GM23338 (cell line): ENCODE measurements at regions not wholly inside any gene's neighbourhood (a gene's known extent, or its start where the extent isn't known, plus 50 kb on each side); places are given as distances from the start of the nearest gene placed in this dataset.

Source experiments
- ATAC-seq: fragments of 200-7000 bp; cut with Tn5 transposase; 3 replicates; pipeline ENCODE4 v1.9.1; 2020
- DNase-seq: peaks from one replicate; pipeline ENCODE4 v3.0.0-alpha.2; 2015; ENCODE audit warnings: low spot score
- H2AFZ ChIP-seq: fragments of 200-600 bp; sonication (generic); 2 replicates; pipeline ENCODE4 v1.8.0; 2016; ENCODE audit warnings: antibody characterized with exemption, mild to moderate bottlenecking, moderate library complexity
- H3F3A ChIP-seq: fragments of 200-600 bp; sonication (generic); replicated peaks from 2 replicates; pipeline ENCODE4 v1.8.0; 2017; ENCODE audit warnings: antibody characterized with exemption, mixed run types, low read depth
- H3K27ac ChIP-seq: fragments of 200-600 bp; sonication (generic); 2 replicates; pipeline ENCODE4 v1.6.1; 2016; ENCODE audit warnings: low read depth
- H3K27me3 ChIP-seq: fragments of 200-600 bp; sonication (generic); 2 replicates; pipeline ENCODE4 v1.8.0; 2016; ENCODE audit warnings: mild to moderate bottlenecking, mixed run types, moderate library complexity; ENCODE audit not compliant: insufficient read depth
- H3K36me3 ChIP-seq: fragments of 200-600 bp; sonication (generic); 2 replicates; pipeline ENCODE4 v1.8.0; 2016; ENCODE audit warnings: mild to moderate bottlenecking; ENCODE audit not compliant: insufficient read depth
- H3K4me1 ChIP-seq: fragments of 200-600 bp; sonication (generic); 2 replicates; pipeline ENCODE4 v1.8.0; 2016; ENCODE audit warnings: mild to moderate bottlenecking, moderate library complexity; ENCODE audit not compliant: insufficient read depth
- H3K4me2 ChIP-seq: fragments of 200-600 bp; sonication (generic); 2 replicates; pipeline ENCODE4 v1.7.1; 2017; ENCODE audit warnings: mixed run types
- H3K4me3 ChIP-seq: fragments of 200-600 bp; sonication (generic); 2 replicates; pipeline ENCODE4 v1.6.1; 2016; ENCODE audit warnings: mixed run types
- H3K79me2 ChIP-seq: fragments of 200-600 bp; sonication (generic); replicated peaks from 2 replicates; pipeline ENCODE4 v1.8.0; 2017; ENCODE audit warnings: mild to moderate bottlenecking; ENCODE audit not compliant: insufficient read depth
- H3K9me2 ChIP-seq: fragments of 200-600 bp; sonication (generic); 2 replicates; pipeline ENCODE4 v1.8.0; 2017; ENCODE audit not compliant: insufficient read depth
- H4K20me1 ChIP-seq: fragments of 200-600 bp; sonication (generic); replicated peaks from 2 replicates; pipeline ENCODE4 v1.8.0; 2017; ENCODE audit warnings: mild to moderate bottlenecking; ENCODE audit not compliant: insufficient read depth
- H3K27ac Mint-ChIP-seq: 2 replicates; pipeline ENCODE4 v1.8.0; 2020; ENCODE audit warnings: inconsistent platforms, mild to moderate bottlenecking, moderate library complexity, mixed read lengths
- H3K27me3 Mint-ChIP-seq: 3 replicates; pipeline ENCODE4 v1.8.0; 2022; ENCODE audit warnings: low read depth, mild to moderate bottlenecking, moderate library complexity, mixed read lengths, inconsistent platforms; ENCODE audit not compliant: insufficient read depth, poor library complexity
- H3K36me3 Mint-ChIP-seq: 3 replicates; pipeline ENCODE4 v1.8.0; 2021; ENCODE audit warnings: low read depth, mild to moderate bottlenecking, inconsistent platforms, moderate library complexity, mixed read lengths
- H3K4me1 Mint-ChIP-seq: 3 replicates; pipeline ENCODE4 v1.8.0; 2020; ENCODE audit warnings: mild to moderate bottlenecking, inconsistent platforms, mixed read lengths
- H3K4me3 Mint-ChIP-seq: 3 replicates; pipeline ENCODE4 v1.8.0; 2021; ENCODE audit warnings: moderate library complexity, mild to moderate bottlenecking, inconsistent platforms, mixed read lengths
- H3K9me3 Mint-ChIP-seq: 3 replicates; pipeline ENCODE4 v1.8.0; 2020; ENCODE audit warnings: moderate library complexity, mild to moderate bottlenecking, inconsistent platforms, mixed read lengths
- CREB1 ChIP-seq: fragments of 250-450 bp; sonication (Bioruptor Pico); IDR thresholded peaks from 2 replicates; pipeline ENCODE4 v1.5.0; 2020; ENCODE audit warnings: low read depth, mild to moderate bottlenecking, moderate library complexity
- EZH2 ChIP-seq: fragments of 200-600 bp; sonication (generic); IDR thresholded peaks from one replicate; pipeline ENCODE4 v1.8.0; 2017; ENCODE audit warnings: antibody characterized with exemption, mild to moderate bottlenecking, low read depth; ENCODE audit not compliant: unreplicated experiment
- EZH2phosphoT487 ChIP-seq: fragments of 200-600 bp; sonication (generic); IDR thresholded peaks from one replicate; pipeline ENCODE4 v1.8.1; 2018; ENCODE audit warnings: antibody characterized with exemption; ENCODE audit not compliant: unreplicated experiment
- JUNB ChIP-seq: IDR thresholded peaks from one replicate; pipeline ENCODE4 v1.6.1; 2016; ENCODE audit warnings: antibody characterized with exemption; ENCODE audit not compliant: unreplicated experiment
- NANOG ChIP-seq: IDR thresholded peaks from 2 replicates; pipeline ENCODE4 v1.6.1; 2016; ENCODE audit warnings: antibody characterized with exemption, borderline replicate concordance
- POLR2AphosphoS5 ChIP-seq: IDR thresholded peaks from 2 replicates; pipeline ENCODE4 v1.6.1; 2016; ENCODE audit warnings: antibody characterized with exemption, low read depth
- STAT1 ChIP-seq: IDR thresholded peaks from one replicate; pipeline ENCODE4 v1.6.1; 2016; ENCODE audit warnings: antibody characterized with exemption; ENCODE audit not compliant: unreplicated experiment
- ZNF114 ChIP-seq: fragments of 250-450 bp; sonication (Bioruptor Pico); IDR thresholded peaks from 2 replicates; pipeline ENCODE4 v1.5.0; 2020; ENCODE audit warnings: mild to moderate bottlenecking, moderate library complexity
- ZNF331 ChIP-seq: fragments of 250-450 bp; sonication (Bioruptor Pico); IDR thresholded peaks from 2 replicates; pipeline ENCODE4 v1.5.0; 2020; ENCODE audit warnings: low read depth, mild to moderate bottlenecking, moderate library complexity
- TF ChIP-seq, protein P1 (sequence below), 2 experiments: fragments of 200-600 bp in 1 of 2; sonication (generic) in 1 of 2; conservative IDR thresholded peaks; 2 replicates each; pipeline versions ENCODE4 v1.5.1 to v1.6.1; 2016 to 2017; ENCODE audit warnings: antibody characterized with exemption in 2 of 2, low read depth in 2 of 2, mild to moderate bottlenecking in 2 of 2, moderate library complexity in 1 of 2
- TF ChIP-seq, protein P2 (sequence below): IDR thresholded peaks from 2 replicates; pipeline ENCODE4 v1.6.1; 2016; ENCODE audit warnings: antibody characterized with exemption
- TF ChIP-seq, protein P3 (sequence below): fragments of 250-450 bp; sonication (Bioruptor Pico); IDR thresholded peaks from 2 replicates; pipeline ENCODE4 v1.5.0; 2020; ENCODE audit warnings: mild to moderate bottlenecking, moderate library complexity
- TF ChIP-seq, protein P4 (sequence below): IDR thresholded peaks from one replicate; pipeline ENCODE4 v1.6.1; 2018; ENCODE audit warnings: antibody characterized with exemption; ENCODE audit not compliant: unreplicated experiment

DNA sequence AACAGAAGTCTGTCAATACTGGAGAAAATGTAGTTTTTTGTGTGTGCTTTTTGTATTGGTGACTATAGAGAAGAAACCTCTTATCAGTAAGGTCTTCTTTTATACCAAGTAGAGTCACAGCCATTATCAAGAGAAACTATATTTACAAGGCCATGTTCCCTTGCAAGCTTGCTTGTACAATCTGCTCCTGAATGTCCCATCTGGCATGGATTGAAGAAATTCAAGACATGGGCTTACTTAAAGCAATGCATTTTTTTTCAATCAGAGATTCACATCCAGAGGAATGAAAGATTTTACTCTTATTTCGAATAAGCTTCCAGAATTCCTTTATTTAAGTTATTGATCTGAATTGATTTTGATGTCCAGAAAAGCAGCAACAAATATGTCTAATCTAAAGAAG, 537.3 kb upstream of the RPS6KA3 start:
- Histone ChIP-seq H3F3A (no peaks in the 10 kb centered on the region), H3K27me3 (no peaks in the 10 kb centered on the region), H3K9me2 (no peaks in the 10 kb centered on the region), H3K79me2 (no peaks in the 10 kb centered on the region), H3K4me3 (no peak overlapping the region), H4K20me1 (no peaks in the 10 kb centered on the region), H3K4me2 (no peak overlapping the region), H2AFZ (no peak overlapping the region), H3K36me3 (no peaks in the 10 kb centered on the region), H3K27ac (no peak overlapping the region), H3K4me1 (no peaks in the 10 kb centered on the region)
- Mint-ChIP-seq H3K27ac (no peak overlapping the region), H3K4me3 (no peak overlapping the region), H3K36me3 (peaks cover 15% of the 10 kb centered on the region; the same call in 2 of the 3 replicates), H3K4me1 (no peaks in the 10 kb centered on the region), H3K9me3 (peaks cover 23% of the 10 kb centered on the region), H3K27me3 (peaks cover 1% of the 10 kb centered on the region)
- DNase-seq, result no peak
- no peak for ATAC-seq
- TF ChIP-seq POLR2AphosphoS5, result no peak
- no peak for TF ChIP-seq NANOG
- no peak for TF ChIP-seq EZH2
- no peak for TF ChIP-seq STAT1
- TF ChIP-seq, protein P1, sequence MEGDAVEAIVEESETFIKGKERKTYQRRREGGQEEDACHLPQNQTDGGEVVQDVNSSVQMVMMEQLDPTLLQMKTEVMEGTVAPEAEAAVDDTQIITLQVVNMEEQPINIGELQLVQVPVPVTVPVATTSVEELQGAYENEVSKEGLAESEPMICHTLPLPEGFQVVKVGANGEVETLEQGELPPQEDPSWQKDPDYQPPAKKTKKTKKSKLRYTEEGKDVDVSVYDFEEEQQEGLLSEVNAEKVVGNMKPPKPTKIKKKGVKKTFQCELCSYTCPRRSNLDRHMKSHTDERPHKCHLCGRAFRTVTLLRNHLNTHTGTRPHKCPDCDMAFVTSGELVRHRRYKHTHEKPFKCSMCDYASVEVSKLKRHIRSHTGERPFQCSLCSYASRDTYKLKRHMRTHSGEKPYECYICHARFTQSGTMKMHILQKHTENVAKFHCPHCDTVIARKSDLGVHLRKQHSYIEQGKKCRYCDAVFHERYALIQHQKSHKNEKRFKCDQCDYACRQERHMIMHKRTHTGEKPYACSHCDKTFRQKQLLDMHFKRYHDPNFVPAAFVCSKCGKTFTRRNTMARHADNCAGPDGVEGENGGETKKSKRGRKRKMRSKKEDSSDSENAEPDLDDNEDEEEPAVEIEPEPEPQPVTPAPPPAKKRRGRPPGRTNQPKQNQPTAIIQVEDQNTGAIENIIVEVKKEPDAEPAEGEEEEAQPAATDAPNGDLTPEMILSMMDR (conservative IDR thresholded peaks at IDR 0.05; ENCODE audit: low read depth in 2 of 2), result no peak
- TF ChIP-seq, protein P2, sequence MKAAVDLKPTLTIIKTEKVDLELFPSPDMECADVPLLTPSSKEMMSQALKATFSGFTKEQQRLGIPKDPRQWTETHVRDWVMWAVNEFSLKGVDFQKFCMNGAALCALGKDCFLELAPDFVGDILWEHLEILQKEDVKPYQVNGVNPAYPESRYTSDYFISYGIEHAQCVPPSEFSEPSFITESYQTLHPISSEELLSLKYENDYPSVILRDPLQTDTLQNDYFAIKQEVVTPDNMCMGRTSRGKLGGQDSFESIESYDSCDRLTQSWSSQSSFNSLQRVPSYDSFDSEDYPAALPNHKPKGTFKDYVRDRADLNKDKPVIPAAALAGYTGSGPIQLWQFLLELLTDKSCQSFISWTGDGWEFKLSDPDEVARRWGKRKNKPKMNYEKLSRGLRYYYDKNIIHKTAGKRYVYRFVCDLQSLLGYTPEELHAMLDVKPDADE, result no peak
- TF ChIP-seq, protein P3, sequence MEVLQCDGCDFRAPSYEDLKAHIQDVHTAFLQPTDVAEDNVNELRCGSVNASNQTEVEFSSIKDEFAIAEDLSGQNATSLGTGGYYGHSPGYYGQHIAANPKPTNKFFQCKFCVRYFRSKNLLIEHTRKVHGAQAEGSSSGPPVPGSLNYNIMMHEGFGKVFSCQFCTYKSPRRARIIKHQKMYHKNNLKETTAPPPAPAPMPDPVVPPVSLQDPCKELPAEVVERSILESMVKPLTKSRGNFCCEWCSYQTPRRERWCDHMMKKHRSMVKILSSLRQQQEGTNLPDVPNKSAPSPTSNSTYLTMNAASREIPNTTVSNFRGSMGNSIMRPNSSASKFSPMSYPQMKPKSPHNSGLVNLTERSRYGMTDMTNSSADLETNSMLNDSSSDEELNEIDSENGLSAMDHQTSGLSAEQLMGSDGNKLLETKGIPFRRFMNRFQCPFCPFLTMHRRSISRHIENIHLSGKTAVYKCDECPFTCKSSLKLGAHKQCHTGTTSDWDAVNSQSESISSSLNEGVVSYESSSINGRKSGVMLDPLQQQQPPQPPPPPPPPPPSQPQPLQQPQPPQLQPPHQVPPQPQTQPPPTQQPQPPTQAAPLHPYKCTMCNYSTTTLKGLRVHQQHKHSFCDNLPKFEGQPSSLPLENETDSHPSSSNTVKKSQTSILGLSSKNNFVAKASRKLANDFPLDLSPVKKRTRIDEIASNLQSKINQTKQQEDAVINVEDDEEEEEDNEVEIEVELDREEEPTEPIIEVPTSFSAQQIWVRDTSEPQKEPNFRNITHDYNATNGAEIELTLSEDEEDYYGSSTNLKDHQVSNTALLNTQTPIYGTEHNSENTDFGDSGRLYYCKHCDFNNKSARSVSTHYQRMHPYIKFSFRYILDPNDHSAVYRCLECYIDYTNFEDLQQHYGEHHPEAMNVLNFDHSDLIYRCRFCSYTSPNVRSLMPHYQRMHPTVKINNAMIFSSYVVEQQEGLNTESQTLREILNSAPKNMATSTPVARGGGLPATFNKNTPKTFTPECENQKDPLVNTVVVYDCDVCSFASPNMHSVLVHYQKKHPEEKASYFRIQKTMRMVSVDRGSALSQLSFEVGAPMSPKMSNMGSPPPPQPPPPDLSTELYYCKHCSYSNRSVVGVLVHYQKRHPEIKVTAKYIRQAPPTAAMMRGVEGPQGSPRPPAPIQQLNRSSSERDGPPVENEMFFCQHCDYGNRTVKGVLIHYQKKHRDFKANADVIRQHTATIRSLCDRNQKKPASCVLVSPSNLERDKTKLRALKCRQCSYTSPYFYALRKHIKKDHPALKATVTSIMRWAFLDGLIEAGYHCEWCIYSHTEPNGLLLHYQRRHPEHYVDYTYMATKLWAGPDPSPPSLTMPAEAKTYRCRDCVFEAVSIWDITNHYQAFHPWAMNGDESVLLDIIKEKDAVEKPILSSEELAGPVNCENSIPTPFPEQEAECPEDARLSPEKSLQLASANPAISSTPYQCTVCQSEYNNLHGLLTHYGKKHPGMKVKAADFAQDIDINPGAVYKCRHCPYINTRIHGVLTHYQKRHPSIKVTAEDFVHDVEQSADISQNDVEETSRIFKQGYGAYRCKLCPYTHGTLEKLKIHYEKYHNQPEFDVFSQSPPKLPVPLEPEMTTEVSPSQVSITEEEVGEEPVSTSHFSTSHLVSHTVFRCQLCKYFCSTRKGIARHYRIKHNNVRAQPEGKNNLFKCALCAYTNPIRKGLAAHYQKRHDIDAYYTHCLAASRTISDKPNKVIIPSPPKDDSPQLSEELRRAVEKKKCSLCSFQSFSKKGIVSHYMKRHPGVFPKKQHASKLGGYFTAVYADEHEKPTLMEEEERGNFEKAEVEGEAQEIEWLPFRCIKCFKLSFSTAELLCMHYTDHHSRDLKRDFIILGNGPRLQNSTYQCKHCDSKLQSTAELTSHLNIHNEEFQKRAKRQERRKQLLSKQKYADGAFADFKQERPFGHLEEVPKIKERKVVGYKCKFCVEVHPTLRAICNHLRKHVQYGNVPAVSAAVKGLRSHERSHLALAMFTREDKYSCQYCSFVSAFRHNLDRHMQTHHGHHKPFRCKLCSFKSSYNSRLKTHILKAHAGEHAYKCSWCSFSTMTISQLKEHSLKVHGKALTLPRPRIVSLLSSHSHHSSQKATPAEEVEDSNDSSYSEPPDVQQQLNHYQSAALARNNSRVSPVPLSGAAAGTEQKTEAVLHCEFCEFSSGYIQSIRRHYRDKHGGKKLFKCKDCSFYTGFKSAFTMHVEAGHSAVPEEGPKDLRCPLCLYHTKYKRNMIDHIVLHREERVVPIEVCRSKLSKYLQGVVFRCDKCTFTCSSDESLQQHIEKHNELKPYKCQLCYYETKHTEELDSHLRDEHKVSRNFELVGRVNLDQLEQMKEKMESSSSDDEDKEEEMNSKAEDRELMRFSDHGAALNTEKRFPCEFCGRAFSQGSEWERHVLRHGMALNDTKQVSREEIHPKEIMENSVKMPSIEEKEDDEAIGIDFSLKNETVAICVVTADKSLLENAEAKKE, result no peak
- TF ChIP-seq ZNF331 (CRISPR knock-in tag), result no peak
- TF ChIP-seq, protein P4, sequence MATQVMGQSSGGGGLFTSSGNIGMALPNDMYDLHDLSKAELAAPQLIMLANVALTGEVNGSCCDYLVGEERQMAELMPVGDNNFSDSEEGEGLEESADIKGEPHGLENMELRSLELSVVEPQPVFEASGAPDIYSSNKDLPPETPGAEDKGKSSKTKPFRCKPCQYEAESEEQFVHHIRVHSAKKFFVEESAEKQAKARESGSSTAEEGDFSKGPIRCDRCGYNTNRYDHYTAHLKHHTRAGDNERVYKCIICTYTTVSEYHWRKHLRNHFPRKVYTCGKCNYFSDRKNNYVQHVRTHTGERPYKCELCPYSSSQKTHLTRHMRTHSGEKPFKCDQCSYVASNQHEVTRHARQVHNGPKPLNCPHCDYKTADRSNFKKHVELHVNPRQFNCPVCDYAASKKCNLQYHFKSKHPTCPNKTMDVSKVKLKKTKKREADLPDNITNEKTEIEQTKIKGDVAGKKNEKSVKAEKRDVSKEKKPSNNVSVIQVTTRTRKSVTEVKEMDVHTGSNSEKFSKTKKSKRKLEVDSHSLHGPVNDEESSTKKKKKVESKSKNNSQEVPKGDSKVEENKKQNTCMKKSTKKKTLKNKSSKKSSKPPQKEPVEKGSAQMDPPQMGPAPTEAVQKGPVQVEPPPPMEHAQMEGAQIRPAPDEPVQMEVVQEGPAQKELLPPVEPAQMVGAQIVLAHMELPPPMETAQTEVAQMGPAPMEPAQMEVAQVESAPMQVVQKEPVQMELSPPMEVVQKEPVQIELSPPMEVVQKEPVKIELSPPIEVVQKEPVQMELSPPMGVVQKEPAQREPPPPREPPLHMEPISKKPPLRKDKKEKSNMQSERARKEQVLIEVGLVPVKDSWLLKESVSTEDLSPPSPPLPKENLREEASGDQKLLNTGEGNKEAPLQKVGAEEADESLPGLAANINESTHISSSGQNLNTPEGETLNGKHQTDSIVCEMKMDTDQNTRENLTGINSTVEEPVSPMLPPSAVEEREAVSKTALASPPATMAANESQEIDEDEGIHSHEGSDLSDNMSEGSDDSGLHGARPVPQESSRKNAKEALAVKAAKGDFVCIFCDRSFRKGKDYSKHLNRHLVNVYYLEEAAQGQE, result no peak
- TF ChIP-seq CREB1, result no peak
- TF ChIP-seq ZNF114 (CRISPR knock-in tag), result no peak
- TF ChIP-seq EZH2phosphoT487, result no peak
- TF ChIP-seq JUNB, result no peak
